Fibroblast of lung (primary cell): ENCODE measurements at regions not wholly inside any gene's neighbourhood (a gene's known extent, or its start where the extent isn't known, plus 50 kb on each side); places are given as distances from the start of the nearest gene placed in this dataset.

ENCODE experiments used
- EZH2 ChIP-seq: IDR thresholded peaks from 2 replicates; pipeline ENCODE4 v1.5.1; 2012; ENCODE audit warnings: low read length, control low read depth, mild to moderate bottlenecking; ENCODE audit errors: missing control alignments
- TF ChIP-seq, protein P1 (sequence below), 2 donors: IDR thresholded peaks in 1 of 2; conservative IDR thresholded peaks in 1 of 2; 1 replicate in 1 of 2; 2 replicates in 1 of 2; pipeline ENCODE4 v1.5.1; 2011 to 2012; ENCODE audit warnings: low read length in 2 of 2, control low read depth in 1 of 2, inconsistent platforms in 1 of 2, low read depth in 1 of 2, mild to moderate bottlenecking in 1 of 2

DNA sequence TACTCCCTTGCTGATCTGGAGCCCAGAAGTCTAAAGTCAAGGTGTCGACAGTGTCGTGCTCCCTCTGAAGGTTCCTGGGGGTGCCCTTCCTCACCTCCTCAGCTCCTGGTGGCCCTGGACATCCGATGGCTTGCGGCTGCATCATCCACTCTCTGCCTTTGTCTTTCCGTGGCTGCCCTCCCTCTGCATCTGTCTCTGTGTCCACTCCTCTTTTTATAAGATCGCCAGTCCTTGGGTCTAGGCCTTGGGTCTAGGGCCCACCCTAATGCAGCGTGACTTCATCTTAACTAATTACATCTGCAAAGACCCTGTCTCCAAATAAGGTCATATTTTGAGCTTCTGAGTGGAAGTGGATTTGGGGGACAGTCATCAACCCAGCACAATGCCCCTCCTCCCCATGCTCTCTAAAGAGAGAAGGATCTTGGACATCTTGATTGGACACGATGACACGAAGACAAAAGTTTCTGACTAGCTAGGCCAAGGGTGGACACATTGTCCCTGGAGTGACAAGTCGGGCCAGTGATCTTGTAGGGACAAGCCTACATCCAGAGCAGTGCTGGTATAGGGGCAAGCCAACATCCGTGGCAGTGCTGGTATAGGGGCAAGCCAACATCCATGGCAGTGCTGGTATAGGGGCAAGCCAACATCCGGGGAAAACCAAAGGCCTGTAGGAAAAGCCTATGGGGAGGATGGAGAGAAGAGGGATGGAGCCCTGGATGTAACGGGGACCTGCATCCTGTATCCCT, 93.9 kb upstream of the DIO3 start:
- TF ChIP-seq, protein P1, sequence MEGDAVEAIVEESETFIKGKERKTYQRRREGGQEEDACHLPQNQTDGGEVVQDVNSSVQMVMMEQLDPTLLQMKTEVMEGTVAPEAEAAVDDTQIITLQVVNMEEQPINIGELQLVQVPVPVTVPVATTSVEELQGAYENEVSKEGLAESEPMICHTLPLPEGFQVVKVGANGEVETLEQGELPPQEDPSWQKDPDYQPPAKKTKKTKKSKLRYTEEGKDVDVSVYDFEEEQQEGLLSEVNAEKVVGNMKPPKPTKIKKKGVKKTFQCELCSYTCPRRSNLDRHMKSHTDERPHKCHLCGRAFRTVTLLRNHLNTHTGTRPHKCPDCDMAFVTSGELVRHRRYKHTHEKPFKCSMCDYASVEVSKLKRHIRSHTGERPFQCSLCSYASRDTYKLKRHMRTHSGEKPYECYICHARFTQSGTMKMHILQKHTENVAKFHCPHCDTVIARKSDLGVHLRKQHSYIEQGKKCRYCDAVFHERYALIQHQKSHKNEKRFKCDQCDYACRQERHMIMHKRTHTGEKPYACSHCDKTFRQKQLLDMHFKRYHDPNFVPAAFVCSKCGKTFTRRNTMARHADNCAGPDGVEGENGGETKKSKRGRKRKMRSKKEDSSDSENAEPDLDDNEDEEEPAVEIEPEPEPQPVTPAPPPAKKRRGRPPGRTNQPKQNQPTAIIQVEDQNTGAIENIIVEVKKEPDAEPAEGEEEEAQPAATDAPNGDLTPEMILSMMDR (conservative IDR thresholded peaks at IDR 0.05 in 1 of 2, IDR thresholded peaks at IDR 0.05 in 1 of 2; ENCODE audit: low read depth in 1 of 2, low read length in 2 of 2), result no peak
- no peak for TF ChIP-seq EZH2
